Astrocyte of the spinal cord (primary cell): ENCODE measurements at regions not wholly inside any gene's neighbourhood (a gene's known extent, or its start where the extent isn't known, plus 50 kb on each side); places are given as distances from the start of the nearest gene placed in this dataset.
"Not testable (repeated sequence)": the region's sequence is repeated elsewhere in the genome, so short reads cannot be mapped to it uniquely, and the experiment has no call there.

Experiments used
- DNase-seq: peaks from one replicate; pipeline ENCODE4 v3.0.0; 2011; ENCODE audit warnings: low read depth, low spot score
- H3K4me3 ChIP-seq: 2 replicates; pipeline ENCODE4 v1.5.1; 2011; ENCODE audit warnings: low read depth, mild to moderate bottlenecking, low read length, moderate library complexity
- CTCF ChIP-seq: IDR thresholded peaks from 2 replicates; pipeline ENCODE4 v1.5.1; 2012; ENCODE audit warnings: low read depth, mild to moderate bottlenecking, low read length, inconsistent platforms
- in situ Hi-C: cut with HindIII; loops from 2 replicates; pipeline ENCODE4 v1.10.0; 2017; ENCODE audit warnings: low sequenced_read_pairs

DNA sequence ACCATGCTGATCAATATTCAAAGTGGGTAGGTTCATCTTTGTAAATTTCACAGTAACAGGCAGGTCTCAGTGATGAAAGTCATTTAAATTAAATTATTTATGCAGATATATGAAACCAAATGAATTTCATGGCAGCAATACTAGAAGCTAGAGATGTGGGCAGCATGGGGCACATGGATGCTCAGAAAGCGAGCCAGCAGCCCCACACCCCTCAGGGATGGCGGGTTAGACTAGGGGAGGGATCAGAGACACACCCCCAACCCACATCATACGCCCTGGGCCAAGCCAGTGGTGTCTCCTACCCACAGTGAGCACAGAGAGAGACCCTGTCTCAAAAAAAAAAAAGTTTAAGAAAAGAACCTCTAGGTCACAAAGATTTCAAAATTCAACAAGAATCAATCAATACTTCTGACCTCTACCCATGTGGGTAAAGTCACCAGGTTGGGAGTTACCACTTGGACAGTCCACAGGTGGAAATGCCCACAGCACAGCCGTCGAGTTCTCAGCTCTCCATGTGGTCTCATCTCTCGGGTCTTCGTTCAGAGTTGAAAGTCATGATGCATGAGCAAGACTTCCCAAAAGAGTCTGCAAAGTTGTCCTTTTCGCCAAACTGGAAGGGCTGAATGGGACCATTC, 79.3 kb upstream of the PPP2R2D start:
- in situ Hi-C loops, result no loop called here
- TF ChIP-seq CTCF, result no peak
- DNase-seq, result no peak
- H3K4me3 ChIP-seq, result no peak overlapping the region

- no peak for TF ChIP-seq CTCF
- DNase-seq, result no peak
- in situ Hi-C loops, result no loop called here
- H3K4me3 ChIP-seq, result no peak overlapping the region
These were observed 78.7 kb upstream of the PPP2R2D start for GRCh38 chr10:131822013-131822691.

DNA sequence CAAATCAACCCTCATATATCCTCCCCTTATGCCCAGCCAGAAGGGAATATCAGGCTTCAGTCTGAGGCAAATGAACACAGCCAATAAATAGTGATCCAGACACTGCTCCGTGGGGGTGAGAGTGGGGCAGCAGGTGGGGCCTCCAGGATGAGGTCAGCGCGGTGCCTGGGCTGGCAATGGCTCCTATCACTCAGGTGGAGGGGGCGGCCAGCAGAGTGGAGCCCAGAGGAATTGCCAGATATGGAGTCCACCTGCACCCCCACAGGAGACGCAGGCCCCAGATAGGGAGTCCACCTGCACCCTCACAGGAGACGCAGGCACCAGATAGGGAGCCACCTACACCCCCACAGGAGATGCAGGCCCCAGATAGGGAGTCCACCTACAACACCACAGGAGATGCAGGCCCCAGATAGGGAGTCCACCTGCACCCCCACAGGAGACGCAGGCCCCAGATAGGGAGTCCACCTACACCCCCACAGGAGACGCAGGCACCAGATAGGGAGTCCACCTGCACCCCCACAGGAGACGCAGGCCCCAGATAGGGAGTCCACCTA, 78.0 kb upstream of the PPP2R2D start:
- no peak for DNase-seq
- TF ChIP-seq CTCF, result no peak
- no peak overlapping the region for H3K4me3 ChIP-seq
- in situ Hi-C loops, result no loop called here

DNA sequence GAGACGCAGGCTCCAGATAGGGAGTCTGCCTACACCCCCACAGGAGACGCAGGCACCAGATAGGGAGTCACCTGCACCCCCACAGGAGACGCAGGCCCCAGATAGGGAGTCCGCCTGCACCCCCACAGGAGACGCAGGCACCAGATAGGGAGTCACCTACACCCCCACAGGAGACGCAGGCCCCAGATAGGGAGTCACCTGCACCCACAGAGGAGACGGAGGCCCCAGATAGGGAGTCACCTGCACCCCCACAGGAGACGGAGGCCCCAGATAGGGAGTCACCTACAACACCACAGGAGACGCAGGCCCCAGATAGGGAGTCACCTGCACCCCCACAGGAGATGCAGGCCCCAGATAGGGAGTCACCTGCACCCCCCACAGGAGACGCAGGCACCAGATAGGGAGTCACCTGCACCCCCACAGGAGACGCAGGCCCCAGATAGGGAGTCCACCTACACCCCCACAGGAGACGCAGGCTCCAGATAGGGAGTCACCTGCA, 77.2 kb upstream of the PPP2R2D start:
- in situ Hi-C loops, H3K4me3 ChIP-seq, DNase-seq: not testable (repeated sequence)

- DNase-seq, result no peak
- H3K4me3 ChIP-seq, result no peak overlapping the region
- in situ Hi-C loops, result no loop called here
- no peak for TF ChIP-seq CTCF
These were observed 76.2 kb upstream of the PPP2R2D start for GRCh38 chr10:131824371-131825149.

DNA sequence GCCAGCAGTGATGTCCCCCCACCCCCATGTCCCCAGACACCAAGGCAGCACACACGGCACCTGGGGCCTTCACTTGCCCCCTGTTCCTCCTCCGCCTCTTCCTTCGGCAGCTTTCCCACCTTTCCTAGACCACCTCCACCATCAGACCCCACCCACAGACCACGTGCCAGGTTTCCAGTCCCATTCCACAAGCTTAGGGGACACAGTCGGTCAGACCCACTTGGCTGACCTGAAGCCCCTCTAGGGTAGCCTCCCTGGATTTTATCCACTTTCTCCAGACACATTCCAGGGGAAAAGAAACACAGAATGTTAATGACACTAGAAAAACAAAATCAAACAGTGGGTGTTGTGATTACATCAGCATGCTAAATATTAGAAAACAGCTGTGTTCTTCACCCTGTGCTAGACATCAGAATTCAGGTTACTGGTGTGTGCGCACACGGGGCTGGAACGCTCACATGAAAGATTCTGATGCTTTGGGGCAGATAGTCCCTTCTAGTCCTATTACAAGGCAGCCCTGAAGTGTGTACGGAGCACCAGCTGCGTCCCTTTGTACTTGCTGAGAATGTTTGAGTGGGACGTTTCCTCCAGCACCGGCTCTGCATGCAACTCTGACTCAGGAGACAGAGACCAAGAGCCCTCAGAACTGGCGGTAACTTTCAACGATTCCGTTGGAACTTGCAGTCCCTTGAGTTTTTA, 75.5 kb upstream of the PPP2R2D start:
- H3K4me3 ChIP-seq, result no peak overlapping the region
- TF ChIP-seq CTCF, result no peak
- peak; percentile 1 for DNase-seq
- in situ Hi-C loops, result no loop called here
